Ovary (tissue), 3 donors: ENCODE measurements at regions not wholly inside any gene's neighbourhood (a gene's known extent, or its start where the extent isn't known, plus 50 kb on each side); places are given as distances from the start of the nearest gene placed in this dataset.

ENCODE experiments used
- CTCF ChIP-seq, 3 donors: fragments of 450-650 bp in 2 of 3; fragments of 200-600 bp in 1 of 3; IDR thresholded peaks; one replicate each; pipeline versions ENCODE4 v1.5.1 to v1.8.0; 2016 to 2022; ENCODE audit warnings: antibody characterized with exemption in 3 of 3, mild to moderate bottlenecking in 1 of 3
- POLR2A ChIP-seq: fragments of 450-650 bp; IDR thresholded peaks from one replicate; pipeline ENCODE4 v1.6.1; 2017; ENCODE audit warnings: antibody characterized with exemption, mild to moderate bottlenecking, moderate library complexity
- donor health status: DM: no; HTN: no; CAD: no.

- no peak for TF ChIP-seq CTCF (IDR thresholded peaks at IDR 0.05)
- TF ChIP-seq POLR2A = no peak
Measured at GRCh38 chr18:8893628-8894231, 188.4 kb downstream of the MTCL1 start.
